HG02623 (cell line): ENCODE measurements at regions not wholly inside any gene's neighbourhood (a gene's known extent, or its start where the extent isn't known, plus 50 kb on each side); places are given as distances from the start of the nearest gene placed in this dataset.
"Not testable (repeated sequence)": the region's sequence is repeated elsewhere in the genome, so short reads cannot be mapped to it uniquely, and the experiment has no call there.

Experiments
- ATAC-seq: cut with Tn5 transposase; IDR thresholded peaks from one replicate; pipeline ENCODE4 v1.9.1; 2021; ENCODE audit warnings: moderate library complexity; ENCODE audit not compliant: unreplicated experiment

DNA sequence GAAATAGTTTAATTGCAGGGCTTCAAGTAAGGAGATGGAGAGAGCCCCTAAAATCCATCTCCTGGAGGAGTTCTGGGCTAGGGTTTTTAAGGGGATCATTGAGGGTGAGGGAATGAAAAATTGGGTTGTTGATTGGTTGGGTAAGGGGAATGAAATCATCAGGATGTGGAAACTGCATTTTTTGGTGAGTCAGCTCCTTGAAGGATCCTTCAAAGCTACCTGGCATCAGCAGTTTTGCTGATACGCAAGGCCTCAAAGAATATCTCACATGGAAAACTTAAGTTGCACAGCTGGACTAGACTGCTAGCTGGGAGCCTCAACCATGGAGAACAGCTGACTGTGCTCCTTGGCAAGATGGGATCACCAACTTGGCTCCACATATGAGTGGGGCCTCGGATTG is 136.7 kb downstream of the FGF10 start:
- ATAC-seq = no peak

DNA sequence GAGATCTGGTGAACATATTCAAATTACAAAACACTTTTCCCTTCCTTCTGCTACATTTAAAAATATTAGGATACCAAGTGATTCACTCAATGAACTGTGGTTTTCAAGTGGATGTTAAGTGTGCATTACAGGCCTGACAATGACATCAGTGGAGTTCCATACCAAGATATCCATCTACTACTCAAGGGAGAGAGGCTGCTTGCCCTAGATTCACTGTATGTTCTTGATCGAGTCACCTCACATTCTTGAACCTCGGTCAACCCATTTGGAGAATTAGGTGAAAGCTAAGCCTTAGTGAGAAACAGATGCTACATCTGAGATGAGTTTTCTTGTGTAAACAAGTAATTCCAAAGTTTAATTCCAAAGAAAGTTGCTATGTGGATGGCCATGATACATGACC is 142.2 kb downstream of the FGF10 start:
- no peak for ATAC-seq

DNA sequence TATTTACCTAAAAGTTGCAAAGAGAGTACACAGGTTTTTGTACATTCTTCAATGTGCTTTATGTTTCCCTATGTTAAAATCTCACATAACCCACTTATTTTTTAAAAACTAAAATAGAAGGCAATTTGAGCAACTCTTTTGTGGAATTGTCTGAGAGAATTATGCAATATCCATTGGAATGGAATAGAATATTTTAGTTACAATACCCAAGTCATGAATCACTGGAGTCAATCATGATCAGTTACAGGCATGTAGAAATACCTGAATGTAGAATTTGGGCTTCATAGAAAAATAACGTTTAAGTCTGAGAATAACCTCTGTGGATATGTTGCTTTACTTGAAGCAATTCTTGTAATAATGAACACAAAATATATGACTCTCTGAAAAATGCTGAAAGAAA is 143.3 kb downstream of the FGF10 start:
- ATAC-seq = no peak

DNA sequence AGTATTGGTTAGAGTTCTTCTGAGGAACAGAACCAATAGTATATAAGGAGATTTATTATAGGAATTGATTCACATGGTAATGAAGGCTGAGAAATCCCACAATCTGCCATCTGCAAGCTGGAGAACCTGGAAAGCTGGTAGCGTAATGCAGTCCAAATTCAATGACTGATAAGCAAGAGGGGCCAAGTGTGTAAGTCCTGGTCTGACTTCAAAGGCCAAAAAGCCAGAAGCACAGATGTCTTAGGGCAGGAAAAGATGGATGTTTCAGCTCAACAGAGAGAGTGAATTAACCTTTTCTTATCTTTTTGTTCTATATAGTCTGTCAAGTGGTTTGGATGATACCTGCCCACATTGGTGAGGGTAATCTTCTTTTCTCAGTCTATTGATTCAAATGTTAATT is 146.4 kb downstream of the FGF10 start:
- ATAC-seq = no peak

DNA sequence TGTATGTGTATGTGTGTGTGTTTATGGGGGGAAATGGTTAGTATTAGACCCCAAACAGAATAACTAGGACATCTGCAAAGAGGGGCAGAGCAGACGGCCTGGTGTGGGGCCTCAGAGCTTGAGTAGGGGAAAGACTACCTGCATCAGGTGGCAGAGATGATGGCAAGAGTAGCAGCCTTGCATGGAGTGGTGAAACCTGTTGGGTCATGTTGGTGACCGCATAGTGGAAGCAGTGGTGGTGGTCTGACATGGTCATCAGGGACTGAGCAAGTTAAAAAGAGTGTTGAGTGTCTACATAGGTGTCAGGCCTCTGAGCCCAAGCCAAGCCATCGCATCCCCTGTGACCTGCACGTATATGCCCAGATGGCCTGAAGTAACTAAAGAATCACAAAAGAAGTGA is 153.2 kb downstream of the FGF10 start:
- ATAC-seq = no peak

DNA sequence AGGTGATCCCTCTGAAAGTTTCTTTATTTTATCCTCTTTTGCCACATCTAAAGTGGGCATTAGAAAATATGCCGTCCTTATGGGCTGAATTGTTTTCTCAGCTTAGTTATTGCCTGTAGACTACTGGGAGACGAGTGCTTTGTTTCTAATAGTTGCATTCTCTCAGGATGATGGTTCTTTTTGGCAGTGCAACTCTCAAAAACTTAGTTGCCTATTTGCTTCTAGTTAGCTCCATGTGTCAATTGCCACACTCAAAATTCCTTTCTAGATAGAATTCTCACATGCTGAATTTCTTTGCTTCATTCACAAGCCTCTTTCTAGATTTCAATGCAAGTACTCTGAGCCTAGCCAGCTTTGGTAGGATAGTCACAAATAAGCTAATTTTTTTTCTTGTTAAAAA is 155.5 kb downstream of the FGF10 start:
- no peak for ATAC-seq

DNA sequence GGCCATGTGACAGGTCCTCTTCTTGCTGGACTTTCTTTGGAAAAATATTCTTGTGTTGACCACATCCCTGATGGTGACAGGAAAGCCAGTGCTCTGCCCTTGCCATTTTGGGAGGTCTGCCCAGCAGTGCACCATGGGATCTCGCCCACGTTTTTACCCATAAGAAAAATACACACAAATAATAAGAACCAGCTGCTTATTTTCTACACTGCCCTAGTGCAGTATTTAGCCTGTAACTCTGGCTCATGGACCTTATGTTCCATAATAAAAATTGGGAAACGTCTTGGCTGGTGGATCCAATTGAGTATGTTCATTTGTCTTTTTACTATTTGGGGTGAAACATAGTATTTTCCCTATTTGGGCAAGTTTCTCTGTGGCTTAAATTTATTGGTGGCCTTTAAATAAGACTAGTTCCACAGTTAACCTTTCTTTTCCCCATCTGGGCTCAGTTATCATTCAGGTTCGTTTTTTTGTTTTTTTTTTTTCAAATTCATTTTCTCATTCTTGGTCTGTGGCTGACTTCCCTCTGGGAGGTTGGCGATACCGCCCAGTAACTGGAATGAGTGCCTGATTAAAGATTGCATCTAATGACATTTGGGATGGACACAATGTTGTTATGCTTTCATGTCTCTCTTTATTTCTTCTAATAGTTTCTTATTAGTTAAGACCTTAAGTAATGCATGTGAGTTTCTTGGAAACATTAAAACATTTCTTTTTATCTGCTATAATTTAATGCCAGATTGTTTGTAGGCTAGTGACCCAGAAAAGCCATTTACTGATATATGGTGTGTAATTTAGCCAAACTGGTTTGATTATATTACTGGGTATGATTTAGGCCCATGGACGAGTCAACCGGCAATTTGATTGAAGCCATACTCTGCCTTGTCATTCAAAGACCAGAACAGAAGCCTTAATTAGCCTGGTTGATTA is 163.7 kb downstream of the FGF10 start:
- no peak for ATAC-seq

DNA sequence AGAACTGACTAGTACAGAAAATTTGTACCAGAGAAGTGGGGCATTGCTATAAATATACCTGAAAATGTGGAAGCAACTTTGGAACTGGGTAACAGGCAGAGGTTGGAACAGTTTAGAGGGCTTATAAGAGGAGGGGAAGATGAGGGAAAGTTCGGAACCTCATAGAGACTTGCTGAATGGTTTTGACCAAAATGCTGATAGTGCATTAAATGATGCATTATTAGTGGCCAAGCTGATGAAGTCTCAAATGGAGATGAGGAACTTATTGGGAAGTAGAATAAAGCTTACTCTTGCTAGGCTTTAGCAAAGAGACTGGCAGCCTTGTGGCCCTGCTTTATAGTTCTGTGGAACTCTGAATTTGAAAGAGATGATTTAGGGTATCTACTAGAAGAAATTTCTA is 189.8 kb downstream of the FGF10 start:
- ATAC-seq = no peak

DNA sequence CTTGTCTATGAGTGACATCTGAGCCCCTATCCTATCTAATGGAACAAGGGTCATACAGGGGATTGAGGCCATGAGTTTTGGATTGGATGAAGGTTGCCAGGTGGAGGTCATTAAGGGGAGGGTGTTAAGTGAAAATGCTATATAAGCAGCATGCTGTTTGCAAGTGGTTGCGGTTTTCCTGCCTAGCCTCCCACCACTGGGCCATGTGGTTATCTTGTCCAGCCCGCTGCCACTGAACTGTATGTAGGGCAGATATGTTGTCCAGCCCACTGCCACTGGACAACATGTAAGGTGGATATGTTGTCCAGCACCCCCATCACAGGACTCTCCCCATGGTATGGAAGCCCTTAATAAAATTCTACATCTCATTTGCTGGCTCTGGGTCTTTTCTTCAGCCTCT is 200.0 kb downstream of the FGF10 start:
- ATAC-seq = no peak

DNA sequence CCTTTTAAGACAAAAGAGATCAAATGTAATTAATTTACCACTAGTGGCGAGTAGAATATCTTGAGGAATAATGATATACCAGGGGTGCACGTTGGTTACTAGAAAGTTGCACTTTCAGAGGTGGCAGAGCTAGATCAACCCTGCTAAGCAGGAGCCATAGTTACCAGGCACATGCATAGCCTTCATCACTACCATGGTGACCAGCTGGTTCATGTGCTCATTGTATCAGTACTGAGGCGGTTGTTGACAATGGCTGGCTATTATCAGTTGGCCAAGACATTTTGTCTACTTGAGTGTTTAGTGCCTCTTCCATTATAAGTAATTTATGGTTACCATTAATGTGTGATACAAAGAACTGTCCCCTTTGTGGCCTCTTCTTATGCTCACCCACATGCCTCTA is 201.2 kb downstream of the FGF10 start:
- ATAC-seq = no peak

DNA sequence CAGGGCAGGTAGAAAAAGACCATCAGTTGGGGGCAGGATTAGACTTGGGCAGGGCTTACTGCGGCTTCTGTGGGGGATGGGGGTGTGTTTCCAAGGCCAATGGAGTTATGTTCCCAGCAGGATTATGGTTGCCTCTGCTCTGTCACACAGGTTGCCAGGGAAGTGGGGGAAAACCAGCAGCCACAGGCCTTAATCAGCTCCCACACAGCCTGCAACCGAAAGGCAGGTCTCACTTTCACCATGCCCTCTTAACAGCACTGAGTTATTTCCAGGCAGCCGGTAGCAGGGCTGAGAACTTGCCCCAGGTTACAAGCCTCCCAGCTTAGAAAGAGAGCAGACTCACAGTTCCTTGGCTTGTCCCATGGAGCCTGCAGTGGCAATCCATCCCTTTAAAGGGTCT is 205.5 kb downstream of the FGF10 start:
- no peak for ATAC-seq

DNA sequence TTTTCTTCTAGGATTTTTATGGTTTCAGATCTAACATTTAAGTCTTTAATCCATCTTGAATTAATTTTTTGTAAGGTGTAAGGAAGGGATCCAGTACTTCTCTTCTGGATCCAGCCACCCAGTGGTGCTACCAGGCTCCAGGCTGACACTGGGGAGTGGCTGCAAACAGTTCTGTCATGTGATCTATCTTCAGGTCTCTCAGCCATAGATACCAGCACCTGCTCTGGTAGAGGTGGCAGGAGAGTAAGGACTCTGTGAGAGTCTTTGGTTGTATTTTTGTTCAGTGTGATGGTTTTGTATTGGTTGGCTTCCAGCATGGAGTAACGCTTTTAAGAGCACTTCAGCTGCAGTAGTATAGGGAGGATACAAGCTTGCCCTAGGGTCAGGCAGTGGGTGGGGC is 205.9 kb downstream of the FGF10 start:
- ATAC-seq = no peak

DNA sequence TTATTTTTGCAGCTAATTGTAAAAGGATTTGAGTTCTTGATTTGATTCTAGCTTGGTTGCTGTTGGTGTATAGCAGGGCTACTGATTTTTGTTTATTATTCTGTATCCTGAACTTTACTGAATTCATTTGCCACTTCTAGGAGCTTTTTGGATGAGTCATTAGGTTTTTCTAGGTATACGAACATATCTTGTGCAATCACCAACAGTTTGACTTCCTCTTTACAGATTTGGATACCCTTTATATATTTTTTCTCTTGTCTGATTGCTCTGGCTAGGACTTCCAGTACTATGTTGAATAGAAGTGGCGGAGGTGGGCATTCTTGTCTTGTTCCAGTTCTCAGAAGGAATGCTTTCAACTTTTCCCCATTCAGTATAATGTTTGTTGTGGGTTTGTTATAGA is 210.8 kb downstream of the FGF10 start:
- no peak for ATAC-seq

DNA sequence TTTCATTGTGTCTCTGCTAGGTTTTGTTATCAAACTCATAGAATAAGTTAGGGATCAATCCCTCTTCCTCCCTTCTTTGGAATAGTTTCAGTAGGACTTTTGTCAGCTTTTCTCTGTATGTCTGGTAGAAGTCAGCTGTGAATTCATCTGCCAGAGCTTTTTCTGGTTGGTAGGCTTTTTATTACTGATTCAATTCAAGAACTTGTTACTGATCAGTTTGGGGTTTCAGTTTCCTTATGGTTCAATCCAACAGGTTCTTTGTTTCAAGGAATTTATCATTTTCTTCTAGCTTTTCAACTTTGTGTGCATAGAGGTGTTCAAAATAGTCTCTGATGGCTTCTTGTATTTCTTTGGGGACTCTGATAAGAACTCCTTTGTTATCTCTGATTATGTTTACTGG is 221.7 kb downstream of the FGF10 start:
- no peak for ATAC-seq

DNA sequence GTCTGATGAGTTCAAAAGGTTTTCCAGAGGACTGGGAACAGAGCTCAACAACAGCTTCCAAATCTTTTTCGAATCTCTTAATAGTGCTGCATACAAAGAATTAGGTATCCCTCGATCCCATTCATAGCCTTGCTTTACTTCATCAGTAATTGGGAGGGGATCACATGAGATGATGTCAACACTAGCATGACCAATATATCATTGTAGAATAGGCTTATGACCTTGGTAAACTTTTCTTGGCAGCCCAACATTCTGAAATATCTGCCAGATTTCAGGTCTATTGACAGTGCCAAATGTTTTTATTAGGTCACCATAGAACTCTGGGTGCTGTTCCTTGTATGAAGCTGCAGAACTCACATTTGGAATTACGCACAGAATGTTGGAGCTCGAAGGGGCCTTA is 228.9 kb downstream of the FGF10 start:
- ATAC-seq = no peak

DNA sequence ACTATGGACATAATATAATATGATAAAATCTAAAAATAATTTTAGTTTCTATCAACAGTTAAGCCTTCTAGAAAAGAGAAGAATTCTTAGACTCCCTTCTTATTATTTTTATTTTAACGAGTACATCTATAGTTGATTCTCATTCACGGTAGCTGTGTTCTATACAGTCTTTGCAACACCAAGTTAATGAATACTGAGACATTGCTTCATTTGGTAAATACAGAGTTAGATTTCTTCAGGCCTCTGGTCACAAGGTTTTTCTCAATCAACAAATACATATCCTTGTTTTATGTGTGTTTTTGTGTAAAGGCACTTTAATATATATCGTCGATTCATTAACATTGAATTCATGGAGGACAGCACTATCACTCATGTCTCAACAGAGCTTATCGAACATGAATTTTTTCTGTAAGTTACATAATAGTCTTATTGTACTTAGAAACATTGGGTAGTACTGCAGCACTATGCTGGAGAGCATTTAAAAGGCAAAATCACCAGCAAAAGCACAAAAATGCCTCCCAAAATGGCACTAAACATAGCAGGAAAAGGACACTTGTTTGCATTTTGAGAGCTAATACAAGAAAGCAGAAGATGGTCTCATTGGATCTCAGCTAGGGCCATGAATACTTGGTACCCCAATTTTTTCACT is 239.0 kb downstream of the FGF10 start:
- ATAC-seq = no peak

DNA sequence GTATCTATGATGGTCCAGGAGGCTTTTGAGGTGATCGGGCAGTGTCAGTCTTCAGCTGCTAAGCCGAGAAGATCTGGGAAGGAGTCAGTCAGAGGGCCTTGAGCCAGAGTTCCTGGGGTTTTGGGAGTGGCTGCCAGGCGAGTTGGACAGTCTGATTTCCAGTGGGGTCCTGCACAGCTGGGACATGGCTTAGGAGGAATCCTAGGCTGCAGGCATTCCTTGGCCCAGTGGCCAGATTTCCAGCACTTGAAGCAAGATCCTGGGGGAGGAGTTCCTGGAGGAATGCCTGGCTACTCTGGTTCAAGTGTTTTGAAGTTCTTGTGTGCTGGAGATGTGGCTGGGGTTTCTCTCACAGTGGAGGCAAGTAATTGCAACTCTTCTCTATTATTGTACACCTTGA is 271.3 kb downstream of the FGF10 start:
- ATAC-seq = not testable (repeated sequence)

DNA sequence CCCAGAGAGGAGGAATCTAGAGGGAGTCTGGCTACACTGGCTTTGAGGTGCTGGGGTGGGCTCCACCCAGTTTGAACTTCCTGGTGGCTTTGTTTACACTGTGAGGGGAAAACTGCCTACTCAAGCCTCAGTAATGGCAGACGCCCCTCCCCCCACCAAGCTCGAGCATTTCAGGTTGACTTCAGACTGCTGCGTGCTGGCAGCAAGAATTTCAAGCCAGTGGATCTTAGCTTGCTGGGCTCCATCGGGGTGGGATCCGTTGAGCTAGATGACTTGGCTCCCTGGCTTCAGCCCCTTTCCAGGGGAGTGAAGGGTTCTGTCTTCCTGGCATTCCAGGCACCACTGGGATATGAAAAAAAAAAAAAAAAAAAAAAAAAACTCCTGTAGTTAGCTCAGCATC is 281.0 kb downstream of the FGF10 start:
- not testable (repeated sequence) for ATAC-seq

DNA sequence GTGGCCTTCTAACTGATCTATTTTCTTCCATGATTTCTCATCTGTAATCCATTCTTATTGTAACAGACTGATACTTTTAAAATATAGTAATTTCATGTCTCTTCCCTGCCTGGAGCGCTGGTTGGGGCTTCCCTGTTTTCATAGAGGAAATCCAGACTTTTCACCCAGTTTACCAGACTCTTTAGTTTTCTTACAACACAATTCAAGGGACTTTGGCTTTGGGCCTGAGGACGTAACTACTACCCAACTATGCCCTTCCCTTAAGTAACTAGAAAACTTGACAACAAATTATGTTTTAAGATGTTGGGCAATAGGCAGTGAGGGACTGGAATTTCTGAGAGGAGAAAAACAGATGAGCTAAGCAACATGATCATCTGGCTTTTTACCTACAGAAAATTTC is 289.6 kb downstream of the FGF10 start:
- ATAC-seq = no peak

DNA sequence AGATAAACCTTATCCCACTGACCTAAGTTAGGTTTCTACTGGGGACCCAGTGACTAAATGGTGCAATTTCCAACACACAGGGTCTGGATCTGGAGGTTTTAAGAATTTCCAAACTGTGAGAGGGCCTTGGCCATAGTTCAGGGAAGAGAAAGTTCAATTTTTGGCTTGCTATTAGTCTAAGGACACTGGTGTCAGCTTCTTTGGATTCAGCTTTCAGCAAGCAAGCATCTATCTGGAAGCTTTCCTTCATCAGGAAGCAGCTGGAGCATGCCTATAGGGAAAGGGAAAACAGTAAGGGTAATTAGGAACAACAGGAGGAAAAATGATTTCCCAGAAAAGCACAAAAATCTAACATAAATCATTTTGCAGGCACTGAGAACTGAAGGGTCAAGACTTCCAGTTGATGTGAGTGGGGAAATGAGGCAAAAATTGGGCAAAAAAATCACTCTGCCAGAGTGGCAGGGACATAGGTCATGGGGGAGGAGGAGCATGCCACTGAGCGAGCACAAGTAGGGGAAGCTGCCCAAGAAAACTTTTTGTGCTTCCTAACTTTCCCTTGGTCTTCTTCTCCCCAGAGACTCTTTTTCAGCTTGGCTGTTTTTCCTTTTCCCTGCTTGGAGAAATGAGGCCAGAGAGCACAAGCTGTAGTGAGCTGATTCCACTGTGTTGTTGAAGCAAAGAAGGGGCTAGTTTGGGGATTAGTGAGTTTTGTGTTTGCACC is 299.6 kb downstream of the FGF10 start:
- ATAC-seq = no peak

DNA sequence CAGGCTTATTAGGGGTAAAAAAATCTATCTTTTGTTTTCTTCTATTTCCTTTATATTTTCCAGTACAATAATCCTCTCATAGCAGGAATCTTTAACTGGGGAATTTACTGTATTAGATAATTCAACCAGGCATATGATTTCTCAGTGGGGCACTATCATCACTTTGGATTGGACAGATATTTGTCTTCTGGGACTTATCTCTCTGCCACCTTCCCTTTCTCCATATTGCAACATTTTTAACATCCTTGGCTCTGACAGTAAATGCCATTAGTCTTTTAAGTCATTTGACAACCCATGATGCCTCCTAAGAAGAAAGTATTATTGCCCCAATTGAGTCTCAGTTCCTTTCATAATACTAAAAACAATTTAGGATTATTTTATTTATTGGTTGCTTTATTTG is 304.1 kb downstream of the FGF10 start:
- ATAC-seq = no peak

DNA sequence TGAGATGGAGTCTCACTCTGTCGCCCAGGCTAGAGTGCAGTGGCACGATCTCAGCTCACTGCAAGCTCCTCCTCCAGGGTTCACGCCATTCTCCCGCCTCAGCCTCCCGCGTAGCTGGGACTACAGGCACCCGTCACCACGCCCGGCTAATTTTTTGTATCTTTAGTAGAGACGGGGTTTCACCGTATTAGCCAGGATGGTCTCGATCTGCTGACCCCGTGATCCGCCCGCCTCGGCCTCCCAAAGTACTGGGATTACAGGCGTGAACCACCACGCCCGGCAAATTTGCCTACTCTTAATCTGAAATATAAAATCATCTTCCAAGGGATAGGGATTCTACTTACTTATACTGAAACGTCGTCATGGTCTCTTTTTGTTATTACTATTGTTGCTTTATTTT is 314.7 kb downstream of the FGF10 start:
- not testable (repeated sequence) for ATAC-seq
